Neural cell (in vitro differentiated cells): ENCODE measurements at regions not wholly inside any gene's neighbourhood (a gene's known extent, or its start where the extent isn't known, plus 50 kb on each side); places are given as distances from the start of the nearest gene placed in this dataset.

Experiments
- H2AFZ ChIP-seq: fragments of 200-600, 300-800 bp; sonication (generic), shearing (Covaris generic); 2 replicates; pipeline ENCODE4 v1.6.0; 2014; ENCODE audit warnings: low read depth, mild to moderate bottlenecking, antibody characterized with exemption, low read length, moderate library complexity
- H3F3A ChIP-seq: fragments of 200-600 bp; shearing (Covaris generic); 2 replicates; pipeline ENCODE4 v1.6.1; 2016; ENCODE audit warnings: mild to moderate bottlenecking, moderate library complexity, mixed read lengths, antibody characterized with exemption, low read length; ENCODE audit not compliant: insufficient read depth, poor library complexity, severe bottlenecking
- H3K27ac ChIP-seq: fragments of 200-600, 300-800 bp; sonication (generic), shearing (Covaris generic); 2 replicates; pipeline ENCODE4 v1.5.1; 2014; ENCODE audit warnings: mild to moderate bottlenecking, low read length, moderate library complexity
- H3K27me3 ChIP-seq: fragments of 300-800, 200-600 bp; sonication (generic), shearing (Covaris generic); 2 replicates; pipeline ENCODE4 v1.6.0; 2014; ENCODE audit warnings: mild to moderate bottlenecking, low read depth, low read length, moderate library complexity; ENCODE audit not compliant: insufficient read depth
- H3K36me3 ChIP-seq: fragments of 300-800, 200-600 bp; sonication (generic), shearing (Covaris generic); 2 replicates; pipeline ENCODE4 v1.5.1; 2014; ENCODE audit warnings: mild to moderate bottlenecking, antibody characterized with exemption, low read length, moderate library complexity; ENCODE audit not compliant: insufficient read depth
- H3K4me2 ChIP-seq: fragments of 300-800, 200-600 bp; sonication (generic), shearing (Covaris generic); 2 replicates; pipeline ENCODE4 v1.6.0; 2014; ENCODE audit warnings: mild to moderate bottlenecking, low read length
- H3K4me3 ChIP-seq: fragments of 300-800, 200-600 bp; sonication (generic), shearing (Covaris generic); 2 replicates; pipeline ENCODE4 v1.5.1; 2014; ENCODE audit warnings: mild to moderate bottlenecking, low read length, moderate library complexity
- H3K79me2 ChIP-seq: fragments of 200-600 bp; shearing (Covaris generic); replicated peaks from 2 replicates; pipeline ENCODE4 v1.6.0; 2014; ENCODE audit warnings: mild to moderate bottlenecking, low read length, moderate library complexity; ENCODE audit not compliant: insufficient read depth
- H3K9ac ChIP-seq: fragments of 300-800, 200-600 bp; sonication (generic), shearing (Covaris generic); 2 replicates; pipeline ENCODE4 v1.6.1; 2016; ENCODE audit warnings: mild to moderate bottlenecking, low read length, mixed read lengths
- H3K9me2 ChIP-seq: fragments of 200-600 bp; shearing (Covaris generic); 2 replicates; pipeline ENCODE4 v1.6.1; 2016; ENCODE audit warnings: mild to moderate bottlenecking, low read length, mixed read lengths; ENCODE audit not compliant: insufficient read depth
- H3K9me3 ChIP-seq: fragments of 200-600, 300-800 bp; sonication (generic), shearing (Covaris generic); 2 replicates; pipeline ENCODE4 v1.6.1; 2016; ENCODE audit warnings: mild to moderate bottlenecking, mixed run types, low read length, moderate library complexity, mixed read lengths
- H4K20me1 ChIP-seq: fragments of 200-600 bp; shearing (Covaris generic); 2 replicates; pipeline ENCODE4 v1.6.1; 2016; ENCODE audit warnings: mild to moderate bottlenecking, mixed run types; ENCODE audit not compliant: insufficient read depth
- CTCF ChIP-seq: fragments of 450-650 bp; IDR thresholded peaks from 2 replicates; pipeline ENCODE4 v1.5.1; 2014; ENCODE audit warnings: antibody characterized with exemption, mild to moderate bottlenecking, moderate library complexity; ENCODE audit not compliant: poor library complexity, severe bottlenecking
- EP300 ChIP-seq: fragments of 450-650 bp; conservative IDR thresholded peaks from 2 replicates; pipeline ENCODE4 v1.6.1; 2014; ENCODE audit warnings: antibody characterized with exemption, mild to moderate bottlenecking, moderate library complexity; ENCODE audit not compliant: poor library complexity, severe bottlenecking
- EZH2 ChIP-seq: fragments of 200-600, 300-800 bp; shearing (Covaris generic), sonication (generic); IDR thresholded peaks from 2 replicates; pipeline ENCODE4 v1.6.1; 2014; ENCODE audit warnings: antibody characterized with exemption, low read length, borderline replicate concordance, mild to moderate bottlenecking; ENCODE audit not compliant: insufficient read depth, poor library complexity, severe bottlenecking
- MXI1 ChIP-seq: fragments of 450-650 bp; conservative IDR thresholded peaks from 2 replicates; pipeline ENCODE4 v1.6.1; 2014; ENCODE audit warnings: antibody characterized with exemption, mild to moderate bottlenecking; ENCODE audit not compliant: poor library complexity, severe bottlenecking
- POLR2AphosphoS5 ChIP-seq: IDR thresholded peaks from 2 replicates; pipeline ENCODE4 v1.6.1; 2012
- RAD21 ChIP-seq: fragments of 450-650 bp; conservative IDR thresholded peaks from 2 replicates; pipeline ENCODE4 v1.6.1; 2014; ENCODE audit warnings: antibody characterized with exemption, mild to moderate bottlenecking, moderate library complexity
- REST ChIP-seq: IDR thresholded peaks from 2 replicates; pipeline ENCODE4 v1.6.1; 2012; ENCODE audit warnings: borderline replicate concordance
- SMC3 ChIP-seq: fragments of 450-650 bp; conservative IDR thresholded peaks from 2 replicates; pipeline ENCODE4 v1.6.1; 2014; ENCODE audit warnings: antibody characterized with exemption, mild to moderate bottlenecking, moderate library complexity; ENCODE audit not compliant: poor library complexity
- TAF1 ChIP-seq: IDR thresholded peaks from 2 replicates; pipeline ENCODE4 v1.6.1; 2012; ENCODE audit warnings: low read depth

- Histone ChIP-seq H4K20me1 (no peaks in the 10 kb centered on the region), H3F3A (no peaks in the 10 kb centered on the region), H3K27ac (no peak overlapping the region), H3K4me3 (no peak overlapping the region), H3K9me2 (no peaks in the 10 kb centered on the region), H3K27me3 (no peaks in the 10 kb centered on the region), H3K79me2 (no peaks in the 10 kb centered on the region), H2AFZ (no peak overlapping the region), H3K9ac (no peak overlapping the region), H3K36me3 (no peaks in the 10 kb centered on the region), H3K9me3 (no peaks in the 10 kb centered on the region), H3K4me2 (no peak overlapping the region)
- TF ChIP-seq CTCF (no peak), SMC3 (no peak), EZH2 (no peak), REST (no peak), POLR2AphosphoS5 (no peak), MXI1 (no peak), TAF1 (no peak)
These were observed 652.6 kb downstream of the REEP3 start for GRCh38 chr10:64173826-64174225.

- no peaks in the 10 kb centered on the region for H4K20me1 ChIP-seq
- no peak overlapping the region for H3K9ac ChIP-seq
- no peak overlapping the region for H3K27ac ChIP-seq
- H3F3A ChIP-seq = no peaks in the 10 kb centered on the region
- no peaks in the 10 kb centered on the region for H3K9me2 ChIP-seq
- no peak for TF ChIP-seq CTCF
- TF ChIP-seq EP300 = no peak
- TF ChIP-seq RAD21 = no peak
- TF ChIP-seq MXI1 = no peak
- no peaks in the 10 kb centered on the region for H3K9me3 ChIP-seq
- no peaks in the 10 kb centered on the region for H3K79me2 ChIP-seq
- H3K27me3 ChIP-seq = no peaks in the 10 kb centered on the region
- H3K4me2 ChIP-seq = no peak overlapping the region
- no peak overlapping the region for H3K4me3 ChIP-seq
- no peak overlapping the region for H2AFZ ChIP-seq
- H3K36me3 ChIP-seq = no peaks in the 10 kb centered on the region
These were observed 653.6 kb downstream of the REEP3 start for GRCh38 chr10:64174666-64175255.
